Kidney (tissue), 13 donors: ENCODE measurements at regions not wholly inside any gene's neighbourhood (a gene's known extent, or its start where the extent isn't known, plus 50 kb on each side); places are given as distances from the start of the nearest gene placed in this dataset.

Experiments used
- DNase-seq, 5 donors: peaks; one replicate each; pipeline ENCODE4 v3.0.0-alpha.2; 2013 to 2020
- FAIRE-seq: peaks from 2 replicates; lab custom pipeline; 2012; peaks lifted over from hg19 to GRCh38; lab: Jason Lieb, UNC
- H3K27ac ChIP-seq, 2 donors: one replicate each; pipeline ENCODE4 v1.7.0; 2013; ENCODE audit warnings: low read depth in 2 of 2, low read length in 2 of 2, inconsistent platforms in 1 of 2
- H3K27me3 ChIP-seq: one replicate; pipeline ENCODE4 v1.7.1; 2013; ENCODE audit warnings: low read length, inconsistent platforms; ENCODE audit not compliant: control insufficient read depth, insufficient read depth
- H3K36me3 ChIP-seq, 3 donors: one replicate each; pipeline versions ENCODE4 v1.7.0 to v1.7.1; 2013; ENCODE audit warnings: low read length in 3 of 3, control low read depth in 1 of 3, inconsistent platforms in 1 of 3; ENCODE audit not compliant: insufficient read depth in 3 of 3, control insufficient read depth in 2 of 3
- H3K4me1 ChIP-seq, 3 donors: one replicate each; pipeline versions ENCODE4 v1.7.0 to v1.7.1; 2013; ENCODE audit warnings: low read length in 3 of 3, inconsistent platforms in 1 of 3, low read depth in 1 of 3; ENCODE audit not compliant: control insufficient read depth in 2 of 3, insufficient read depth in 2 of 3
- H3K4me3 ChIP-seq, 3 donors: one replicate each; pipeline versions ENCODE4 v1.7.0 to v1.8.1; 2013; ENCODE audit warnings: low read length in 3 of 3, control low read depth in 1 of 3, inconsistent platforms in 1 of 3
- H3K9ac ChIP-seq, 3 donors: one replicate each; pipeline versions ENCODE4 v1.7.0 to v1.7.1; 2013; ENCODE audit warnings: low read length in 3 of 3, control low read depth in 1 of 3, inconsistent platforms in 1 of 3
- H3K9me3 ChIP-seq, 3 donors: one replicate each; pipeline versions ENCODE4 v1.7.0 to v1.7.1; 2013; ENCODE audit warnings: low read length in 3 of 3, control low read depth in 1 of 3, inconsistent platforms in 1 of 3; ENCODE audit not compliant: control insufficient read depth in 2 of 3, insufficient read depth in 1 of 3
- CTCF ChIP-seq: IDR thresholded peaks from 3 replicates; pipeline ENCODE4 v1.5.1; 2012; ENCODE audit warnings: mild to moderate bottlenecking, moderate library complexity, borderline replicate concordance; ENCODE audit not compliant: insufficient read depth; ENCODE audit errors: extremely low read depth
- intact Hi-C: fragments of 100-400 bp; cut with DNase I; formaldehyde crosslinking; loops from one replicate; pipeline ENCODE4 v1.11.1; 2022
- donor health status: control.
- donor health status: control.
- donor health status: control.
- donor health status: control.
- donor health status: control.
- donor health status: DM: yes; HTN: yes; CAD: no.
- donor health status: Normal renal cell carcinoma (clear cell type).

GRCh38 chr2:58891828-58892377 is 650.8 kb upstream of the FANCL start:
- intact Hi-C loops, result no loop called here
- no peaks in the 10 kb centered on the region for H3K4me1 ChIP-seq
- H3K9me3 ChIP-seq, result no peaks in the 10 kb centered on the region
- no peak for TF ChIP-seq CTCF
- H3K27me3 ChIP-seq, result no peaks in the 10 kb centered on the region
- H3K36me3 ChIP-seq, result no peaks in the 10 kb centered on the region
- FAIRE-seq (no peak), DNase-seq (no peak)
- no peak overlapping the region for H3K9ac ChIP-seq
- H3K4me3 ChIP-seq, result no peak overlapping the region
- no peak overlapping the region for H3K27ac ChIP-seq

GRCh38 chr2:58890865-58891525 is 649.9 kb upstream of the FANCL start:
- no peak for DNase-seq
- H3K36me3 ChIP-seq, result no peaks in the 10 kb centered on the region
- no peaks in the 10 kb centered on the region for H3K4me1 ChIP-seq
- no peaks in the 10 kb centered on the region for H3K9me3 ChIP-seq
- no peak for TF ChIP-seq CTCF
- FAIRE-seq, result no peak
- H3K27ac ChIP-seq, result no peak overlapping the region
- H3K9ac ChIP-seq, result no peak overlapping the region
- no peak overlapping the region for H3K4me3 ChIP-seq
- intact Hi-C loops, result no loop called here
- no peaks in the 10 kb centered on the region for H3K27me3 ChIP-seq

- Histone ChIP-seq H3K27me3 (no peaks in the 10 kb centered on the region), H3K27ac (no peak overlapping the region), H3K9me3 (no peaks in the 10 kb centered on the region), H3K9ac (no peak overlapping the region), H3K4me3 (no peak overlapping the region), H3K36me3 (no peaks in the 10 kb centered on the region), H3K4me1 (no peaks in the 10 kb centered on the region)
- DNase-seq, result no peak
- intact Hi-C loops, result no loop called here
- FAIRE-seq, result no peak
- TF ChIP-seq CTCF, result no peak
These were observed 644.9 kb upstream of the FANCL start for GRCh38 chr2:58886009-58886408.
